K562 (cell line): ENCODE measurements at regions not wholly inside any gene's neighbourhood (a gene's known extent, or its start where the extent isn't known, plus 50 kb on each side); places are given as distances from the start of the nearest gene placed in this dataset.

Experiments used
- ATF6 ChIP-seq: sonication (generic); formaldehyde crosslinking; IDR thresholded peaks from 2 replicates; pipeline ENCODE4 v1.4.0; 2020; ENCODE audit warnings: mild to moderate bottlenecking, missing genetic modification reagents
- CTBP1 ChIP-seq: fragments of 450-650 bp; IDR thresholded peaks from 2 replicates; pipeline ENCODE4 v1.6.1; 2016; ENCODE audit warnings: borderline replicate concordance
- E2F3 ChIP-seq: fragments of 250-450 bp; sonication (Bioruptor Pico); IDR thresholded peaks from 2 replicates; pipeline ENCODE4 v1.4.0; 2020; ENCODE audit warnings: mild to moderate bottlenecking
- E2F4 ChIP-seq: sonication (generic); formaldehyde crosslinking; IDR thresholded peaks from 2 replicates; pipeline ENCODE4 v1.8.0; 2022; ENCODE audit warnings: mild to moderate bottlenecking, low read depth, missing genetic modification reagents
- HMG20A ChIP-seq: fragments of 450-650 bp; formaldehyde crosslinking; conservative IDR thresholded peaks from 2 replicates; pipeline ENCODE4 v1.4.0; 2020; ENCODE audit warnings: mild to moderate bottlenecking, mixed read lengths
- KDM5B ChIP-seq: fragments of 200-600 bp; sonication (generic); IDR thresholded peaks from 2 replicates; pipeline ENCODE4 v1.6.1; 2012; ENCODE audit warnings: low read depth, mild to moderate bottlenecking, moderate library complexity, low read length, control low read depth, inconsistent platforms; ENCODE audit not compliant: insufficient replicate concordance
- MITF ChIP-seq: IDR thresholded peaks from 2 replicates; pipeline ENCODE4 v1.6.1; 2014; ENCODE audit warnings: antibody characterized with exemption
- MYNN ChIP-seq, 2 experiments: sonication (generic); formaldehyde crosslinking in 1 of 2; IDR thresholded peaks; 2 replicates each; pipeline versions ENCODE4 v1.5.0 to v1.6.1; 2016 to 2020; ENCODE audit warnings: antibody characterized with exemption in 1 of 2, missing genetic modification reagents in 1 of 2
- NR2F6 ChIP-seq: fragments of 450-650 bp; formaldehyde crosslinking; IDR thresholded peaks from 2 replicates; pipeline ENCODE4 v1.4.0; 2020; ENCODE audit warnings: mild to moderate bottlenecking
- PTRF ChIP-seq: fragments of 450-650 bp; IDR thresholded peaks from 2 replicates; pipeline ENCODE4 v1.6.1; 2016; ENCODE audit warnings: mild to moderate bottlenecking, missing genetic modification characterization, missing compliant biosample characterization
- RFX5 ChIP-seq: IDR thresholded peaks from 2 replicates; pipeline ENCODE4 v1.6.1; 2011; ENCODE audit warnings: low read depth, mild to moderate bottlenecking, improper control_type of control experiment, low read length
- RUNX1 ChIP-seq: sonication (generic); IDR thresholded peaks from 2 replicates; pipeline ENCODE4 v1.6.1; 2016; ENCODE audit warnings: antibody characterized with exemption, low read depth
- SAFB2 ChIP-seq: fragments of 200-400 bp; formaldehyde crosslinking; IDR thresholded peaks from 2 replicates; pipeline ENCODE4 v1.6.1; 2018; ENCODE audit warnings: borderline replicate concordance, low read length, low read depth, moderate library complexity; ENCODE audit not compliant: severe bottlenecking
- SMARCC2 ChIP-seq: fragments of 450-650 bp; IDR thresholded peaks from 2 replicates; pipeline ENCODE4 v1.6.1; 2017; ENCODE audit warnings: antibody characterized with exemption, moderate library complexity, mild to moderate bottlenecking, low read depth
- SP1 ChIP-seq: sonication (generic); formaldehyde crosslinking; IDR thresholded peaks from 2 replicates; pipeline ENCODE4 v1.8.1; 2022; ENCODE audit warnings: mild to moderate bottlenecking, missing genetic modification reagents
- THAP12 ChIP-seq: fragments of 250-450 bp; sonication (Bioruptor Pico); IDR thresholded peaks from 2 replicates; pipeline ENCODE4 v1.9.0; 2021; ENCODE audit warnings: mild to moderate bottlenecking, inconsistent platforms
- TRIM24 ChIP-seq, 2 experiments: fragments of 450-650 bp; IDR thresholded peaks; 2 replicates each; pipeline ENCODE4 v1.6.1; 2016
- TRIM28 ChIP-seq: fragments of 450-650 bp; IDR thresholded peaks from 2 replicates; pipeline ENCODE4 v1.6.1; 2017
- XRCC5 ChIP-seq: fragments of 200-400 bp; formaldehyde crosslinking; IDR thresholded peaks from 2 replicates; pipeline ENCODE4 v1.6.1; 2017; ENCODE audit warnings: low read depth, mild to moderate bottlenecking, low read length
- ZC3H4 ChIP-seq: sonication (generic); formaldehyde crosslinking; IDR thresholded peaks from 2 replicates; pipeline ENCODE4 v1.9.0; 2021; ENCODE audit warnings: missing genetic modification reagents, borderline replicate concordance
- ZNF239 ChIP-seq: fragments of 250-450 bp; sonication (Bioruptor Pico); IDR thresholded peaks from 2 replicates; pipeline ENCODE4 v1.4.0; 2020; ENCODE audit warnings: mild to moderate bottlenecking
- ZNF444 ChIP-seq: fragments of 250-450 bp; sonication (Bioruptor Pico); IDR thresholded peaks from 2 replicates; pipeline ENCODE4 v1.4.0; 2020; ENCODE audit warnings: mild to moderate bottlenecking, moderate library complexity
- ZNF57 ChIP-seq: fragments of 450-650 bp; formaldehyde crosslinking; IDR thresholded peaks from 2 replicates; pipeline ENCODE4 v1.4.0; 2020; ENCODE audit warnings: mild to moderate bottlenecking, moderate library complexity
- ZNF696 ChIP-seq: fragments of 250-450 bp; sonication (Bioruptor Pico); conservative IDR thresholded peaks from 2 replicates; pipeline ENCODE4 v1.4.0; 2020; ENCODE audit warnings: mild to moderate bottlenecking, moderate library complexity

GRCh38 chr2:126994340-126994777 is 95.7 kb downstream of the TEX51 start (continued):
- no peak for TF ChIP-seq ZNF57 (CRISPR knock-in tag)
- TF ChIP-seq ATF6 (CRISPR knock-in tag) = no peak
- TF ChIP-seq SAFB2 = no peak
- TF ChIP-seq RFX5 = no peak
- TF ChIP-seq ZNF444 = no peak
- no peak for TF ChIP-seq SP1
- TF ChIP-seq KDM5B = no peak
- no peak for TF ChIP-seq ZNF696
- no peak for TF ChIP-seq RUNX1
- peak; percentile 99 for TF ChIP-seq ZNF239
- 0 out of 2 replicates have a peak, but pooled peaks have one; percentile 13 for TF ChIP-seq E2F3 (CRISPR knock-in tag)
- TF ChIP-seq THAP12 = no peak
- TF ChIP-seq TRIM28 = no peak
- TF ChIP-seq SMARCC2 = peak; percentile 72; the same call in 1 of the 2 replicates
- TF ChIP-seq XRCC5 = no peak
- TF ChIP-seq CTBP1 = peak; percentile 90
- TF ChIP-seq MYNN (IDR thresholded peaks at IDR 0.05) = 0 out of 2 replicates have a peak, but pooled peaks have one; percentile 47
- TF ChIP-seq MYNN (CRISPR knock-in tag; IDR thresholded peaks at IDR 0.05) = no peak
- TF ChIP-seq HMG20A (CRISPR knock-in tag) = no peak
- TF ChIP-seq E2F4 (CRISPR knock-in tag) = no peak
- TF ChIP-seq NR2F6 (CRISPR knock-in tag) = no peak
- no peak for TF ChIP-seq PTRF (tag)
- peak; percentile 86 to 92 for TF ChIP-seq TRIM24 (IDR thresholded peaks at IDR 0.05)
- no peak for TF ChIP-seq ZC3H4 (CRISPR knock-in tag)
- TF ChIP-seq MITF = no peak
